Transverse colon (tissue), 4 donors: ENCODE measurements at regions not wholly inside any gene's neighbourhood (a gene's known extent, or its start where the extent isn't known, plus 50 kb on each side); places are given as distances from the start of the nearest gene placed in this dataset.

Experiments
- DNase-seq: peaks from one replicate; pipeline ENCODE4 v3.0.0-alpha.2; 2019
- H3K27ac ChIP-seq, 4 donors: fragments of 200-600 bp; sonication (generic); 2 replicates each; pipeline ENCODE4 v1.5.1; 2016 to 2018; ENCODE audit warnings: inconsistent platforms in 4 of 4
- H3K27me3 ChIP-seq: fragments of 200-600 bp; sonication (generic); 2 replicates; pipeline ENCODE4 v1.5.1; 2017; ENCODE audit warnings: inconsistent platforms
- H3K36me3 ChIP-seq, 4 donors: fragments of 200-600 bp; sonication (generic); 2 replicates each; pipeline ENCODE4 v1.5.1; 2017 to 2019; ENCODE audit warnings: inconsistent platforms in 4 of 4
- H3K4me1 ChIP-seq, 4 donors: fragments of 200-600 bp; sonication (generic); 2 replicates each; pipeline ENCODE4 v1.5.1; 2017 to 2020; ENCODE audit warnings: inconsistent platforms in 4 of 4
- H3K4me3 ChIP-seq, 4 donors: fragments of 200-600 bp; sonication (generic); 1 replicate in 1 of 4; 2 replicates in 3 of 4; pipeline versions ENCODE4 v1.5.1 to v1.6.1; 2017 to 2019; ENCODE audit warnings: inconsistent platforms in 4 of 4
- H3K9me3 ChIP-seq, 2 donors: fragments of 200-600 bp; sonication (generic); 2 replicates each; pipeline ENCODE4 v1.5.1; 2017 to 2019; ENCODE audit warnings: inconsistent platforms in 2 of 2
- EP300 ChIP-seq: sonication (generic); formaldehyde crosslinking; IDR thresholded peaks from one replicate; pipeline ENCODE4 v1.6.1; 2017; ENCODE audit warnings: antibody characterized with exemption, low read depth
- POLR2A ChIP-seq: fragments of 450-650 bp; IDR thresholded peaks from one replicate; pipeline ENCODE4 v1.6.1; 2016; ENCODE audit warnings: antibody characterized with exemption, mild to moderate bottlenecking, moderate library complexity
- POLR2AphosphoS5 ChIP-seq, 3 donors: sonication (generic); formaldehyde crosslinking; IDR thresholded peaks; one replicate each; pipeline ENCODE4 v1.6.1; 2016; ENCODE audit warnings: antibody characterized with exemption in 3 of 3
- WGBS, 2 donors: methylation state at CpG; one replicate each; pipeline ENCODE4 v1.1.5; 2018; ENCODE audit warnings: low coverage in 1 of 2; 5-methylcytosine and 5-hydroxymethylcytosine counted together
- in situ Hi-C, 4 donors: fragments of 200-750 bp; cut with MboI; loops; one replicate each; pipeline versions ENCODE4 v1.15.0 to v1.15.1; 2017; ENCODE audit warnings: low sequenced_read_pairs in 3 of 4, low pct_ligation_motif_present in 1 of 4, low pct_unique_long_range_greater_than_20kb in 1 of 4
- intact Hi-C: fragments of 100-400 bp; cut with DNase I; formaldehyde crosslinking; loops from one replicate; pipeline ENCODE4 v1.15.1; 2023; ENCODE audit warnings: low total_unique reads
- TF ChIP-seq, protein P1 (sequence below), 5 experiments: fragments of 200-600 bp in 3 of 5; fragments of 450-650 bp in 2 of 5; sonication (generic) in 3 of 5; IDR thresholded peaks; 1 replicate in 2 of 5; 2 replicates in 3 of 5; pipeline ENCODE4 v1.5.1; 2016 to 2017; ENCODE audit warnings: antibody characterized with exemption in 5 of 5, inconsistent platforms in 3 of 5, mild to moderate bottlenecking in 2 of 5, moderate library complexity in 1 of 5

DNA sequence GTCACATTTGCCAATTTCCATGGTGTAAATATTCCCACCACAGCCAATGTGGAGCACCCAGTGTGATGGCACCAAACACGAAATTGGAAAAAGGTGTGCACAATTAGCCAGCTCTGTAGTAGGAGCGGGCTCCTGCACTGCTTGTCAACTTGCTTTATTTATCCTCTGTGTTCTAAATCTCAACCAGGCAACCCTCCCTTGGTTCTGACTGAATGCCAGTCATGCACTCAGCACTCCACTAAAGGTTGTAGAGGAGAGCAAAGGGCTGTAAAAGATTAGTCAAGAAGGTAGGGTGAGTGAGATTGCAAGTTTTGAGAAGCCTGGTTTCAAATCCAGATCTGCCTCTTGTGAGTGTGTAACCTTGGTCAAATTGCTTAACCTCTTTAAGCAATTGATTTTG, 71.5 kb upstream of the EGR2 start:
- TF ChIP-seq, protein P1, sequence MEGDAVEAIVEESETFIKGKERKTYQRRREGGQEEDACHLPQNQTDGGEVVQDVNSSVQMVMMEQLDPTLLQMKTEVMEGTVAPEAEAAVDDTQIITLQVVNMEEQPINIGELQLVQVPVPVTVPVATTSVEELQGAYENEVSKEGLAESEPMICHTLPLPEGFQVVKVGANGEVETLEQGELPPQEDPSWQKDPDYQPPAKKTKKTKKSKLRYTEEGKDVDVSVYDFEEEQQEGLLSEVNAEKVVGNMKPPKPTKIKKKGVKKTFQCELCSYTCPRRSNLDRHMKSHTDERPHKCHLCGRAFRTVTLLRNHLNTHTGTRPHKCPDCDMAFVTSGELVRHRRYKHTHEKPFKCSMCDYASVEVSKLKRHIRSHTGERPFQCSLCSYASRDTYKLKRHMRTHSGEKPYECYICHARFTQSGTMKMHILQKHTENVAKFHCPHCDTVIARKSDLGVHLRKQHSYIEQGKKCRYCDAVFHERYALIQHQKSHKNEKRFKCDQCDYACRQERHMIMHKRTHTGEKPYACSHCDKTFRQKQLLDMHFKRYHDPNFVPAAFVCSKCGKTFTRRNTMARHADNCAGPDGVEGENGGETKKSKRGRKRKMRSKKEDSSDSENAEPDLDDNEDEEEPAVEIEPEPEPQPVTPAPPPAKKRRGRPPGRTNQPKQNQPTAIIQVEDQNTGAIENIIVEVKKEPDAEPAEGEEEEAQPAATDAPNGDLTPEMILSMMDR (IDR thresholded peaks at IDR 0.05) = no peak
- TF ChIP-seq POLR2AphosphoS5 (IDR thresholded peaks at IDR 0.05) (no peak), POLR2A (no peak), EP300 (no peak)
- WGBS, 2 donors = 83 to 95% methylated on average over 2 of the region's 2 CpGs
- in situ Hi-C loops (no loop called here), intact Hi-C loops (no loop called here)
- H3K4me1 ChIP-seq = no peaks in the 10 kb centered on the region
- no peak for DNase-seq
- no peak overlapping the region for H3K27ac ChIP-seq
- H3K4me3 ChIP-seq = no peak overlapping the region
- no peaks in the 10 kb centered on the region for H3K36me3 ChIP-seq
- no peaks in the 10 kb centered on the region for H3K27me3 ChIP-seq
- no peaks in the 10 kb centered on the region for H3K9me3 ChIP-seq

DNA sequence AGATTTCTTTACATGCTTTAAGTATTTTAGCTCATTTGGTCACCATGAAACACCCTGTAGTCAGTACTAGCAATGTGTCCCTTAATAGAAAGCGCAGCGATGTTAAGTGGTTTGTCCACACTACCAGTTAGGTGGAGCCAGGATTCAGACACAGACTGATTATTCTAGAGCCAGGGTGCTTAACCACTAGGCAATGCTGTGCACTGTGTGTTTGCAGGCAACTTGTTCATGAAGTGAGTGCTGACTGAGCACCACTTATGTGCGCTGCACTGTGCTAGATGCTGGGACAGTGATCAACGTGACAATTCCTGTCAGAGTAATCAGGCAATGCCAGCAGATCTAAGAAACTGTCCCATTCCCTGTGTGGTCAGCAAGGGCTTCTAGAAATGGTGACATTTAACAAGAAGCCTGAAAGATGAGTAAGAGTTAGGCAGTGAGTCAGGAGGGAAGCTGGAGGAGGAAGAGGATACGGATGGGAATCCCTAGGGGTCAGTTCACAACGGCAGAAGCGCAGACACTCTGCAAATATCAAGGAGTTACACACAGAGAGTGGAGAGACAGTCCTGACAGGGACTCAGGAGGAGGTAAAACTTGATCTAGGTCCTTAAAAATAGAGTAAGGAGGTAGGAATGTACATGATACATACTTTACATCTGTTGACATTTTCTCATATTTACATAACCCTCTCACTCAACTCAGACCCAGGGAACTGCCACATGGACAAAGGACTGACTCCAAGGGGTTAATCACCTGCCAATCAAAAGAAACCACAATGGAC, 69.7 kb upstream of the EGR2 start:
- TF ChIP-seq, protein P1 (IDR thresholded peaks at IDR 0.05) = no peak
- TF ChIP-seq POLR2A = no peak
- TF ChIP-seq POLR2AphosphoS5 (IDR thresholded peaks at IDR 0.05) = no peak
- no peak for TF ChIP-seq EP300
- no peak for DNase-seq
- WGBS, 2 donors = 59 to 66% methylated on average over 4 to 7 of the region's 7 CpGs
- Histone ChIP-seq H3K9me3 (no peaks in the 10 kb centered on the region), H3K4me3 (no peak overlapping the region), H3K27ac (no peak overlapping the region), H3K4me1 (no peaks in the 10 kb centered on the region), H3K36me3 (no peaks in the 10 kb centered on the region), H3K27me3 (no peaks in the 10 kb centered on the region)
- intact Hi-C loops = no loop called here
- in situ Hi-C loops = no loop called here

DNA sequence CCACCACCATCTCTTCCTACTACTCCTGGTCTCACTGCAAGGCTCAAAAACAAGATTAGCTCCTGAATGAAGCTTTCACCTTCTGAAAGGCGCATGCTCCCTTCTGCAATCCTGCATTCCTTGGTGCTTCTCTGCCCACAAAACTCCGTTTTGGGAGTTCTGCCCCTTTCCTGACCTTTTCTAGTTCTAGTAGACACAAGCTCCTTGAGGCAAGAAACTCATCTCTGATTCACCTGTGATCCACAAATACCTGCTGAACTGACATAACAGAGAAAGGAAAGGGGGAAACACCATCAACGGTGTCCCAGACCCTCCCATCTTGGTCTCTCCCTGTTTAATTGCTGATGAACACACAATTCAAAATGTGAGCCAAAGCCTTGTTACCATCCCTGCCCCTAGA, 64.0 kb upstream of the EGR2 start:
- intact Hi-C loops (no loop called here), in situ Hi-C loops (no loop called here)
- Histone ChIP-seq H3K27ac (no peak overlapping the region), H3K9me3 (no peaks in the 10 kb centered on the region), H3K36me3 (no peaks in the 10 kb centered on the region), H3K4me1 (no peaks in the 10 kb centered on the region), H3K4me3 (no peak overlapping the region), H3K27me3 (no peaks in the 10 kb centered on the region)
- no peak for DNase-seq
- no peak for TF ChIP-seq POLR2A
- TF ChIP-seq EP300 = no peak
- TF ChIP-seq, protein P1 (IDR thresholded peaks at IDR 0.05) = no peak
- no peak for TF ChIP-seq POLR2AphosphoS5 (IDR thresholded peaks at IDR 0.05)
- WGBS, 2 donors = 68 to 71% methylated on average over 3 of the region's 3 CpGs

DNA sequence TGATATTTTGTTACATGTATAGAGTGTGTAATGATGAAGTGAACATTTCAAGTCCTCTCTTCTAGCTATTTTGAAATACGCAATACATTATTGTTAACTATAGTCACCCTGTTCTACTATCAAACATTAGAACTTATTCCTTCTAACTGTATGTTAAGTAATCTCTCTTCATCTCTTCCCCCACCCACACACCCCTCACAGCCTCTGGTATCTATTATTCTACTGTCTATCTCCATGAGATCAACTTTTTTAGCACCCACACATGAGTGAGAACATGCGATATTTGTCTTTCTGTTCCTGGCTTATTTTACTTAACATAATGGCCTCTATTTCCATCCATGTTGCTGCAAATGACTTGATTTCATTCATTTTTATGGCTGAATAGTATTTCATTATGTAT, 57.7 kb upstream of the EGR2 start:
- in situ Hi-C loops (no loop called here), intact Hi-C loops (no loop called here)
- WGBS, 2 donors = 87 to 91% methylated on average over 2 of the region's 2 CpGs
- Histone ChIP-seq H3K4me3 (no peak overlapping the region), H3K27ac (no peak overlapping the region), H3K9me3 (no peaks in the 10 kb centered on the region), H3K27me3 (no peaks in the 10 kb centered on the region), H3K4me1 (no peaks in the 10 kb centered on the region), H3K36me3 (no peaks in the 10 kb centered on the region)
- TF ChIP-seq EP300 (no peak), POLR2A (no peak), POLR2AphosphoS5 (IDR thresholded peaks at IDR 0.05) (no peak)
- TF ChIP-seq, protein P1 (IDR thresholded peaks at IDR 0.05) = no peak
- DNase-seq = no peak
